ENCODE measurements at regions not wholly inside any gene's neighbourhood (a gene's known extent, or its start where the extent isn't known, plus 50 kb on each side); places are given as distances from the start of the nearest gene placed in this dataset.

- TF ChIP-seq CTCF (IDR thresholded peaks at IDR 0.05; ENCODE audit: borderline replicate concordance, extremely low read depth, low read length, poor library complexity, severe bottlenecking) (no peak), EZH2 (IDR thresholded peaks at IDR 0.05; ENCODE audit: borderline replicate concordance, low read depth, low read length, severe bottlenecking) (no peak)
These were observed 125.5 kb upstream of the TRPC4 start for GRCh38 chr13:37995092-37995491.

All from DND-41 (cell line).